Panc1 (cell line): ENCODE measurements at regions not wholly inside any gene's neighbourhood (a gene's known extent, or its start where the extent isn't known, plus 50 kb on each side); places are given as distances from the start of the nearest gene placed in this dataset.
"Not testable (repeated sequence)": the region's sequence is repeated elsewhere in the genome, so short reads cannot be mapped to it uniquely, and the experiment has no call there.

Experiments used
- ATAC-seq: fragments of 200-7000 bp; cut with Tn5 transposase; 2 replicates; pipeline ENCODE4 v1.9.1; 2020; ENCODE audit warnings: mild to moderate bottlenecking, moderate library complexity
- BruUV-seq: library from RNA; stranded (reverse); fragments of 400-500 nt; replicated peaks from 2 replicates; lab custom pipeline; 2021; lab: Mats Ljungman, UMichigan
- CTCF ChIA-PET: fragments of 300-600 bp; sonication (Branson Sonifier 250); formaldehyde crosslinking; loops from one replicate; lab custom pipeline; 2022; ENCODE audit warnings: antibody characterized with exemption; lab: Charles Lee
- POLR2A ChIA-PET: fragments of 300-600 bp; sonication (Branson Sonifier 250); formaldehyde crosslinking; loops from one replicate; lab custom pipeline; 2022; ENCODE audit warnings: antibody characterized with exemption; lab: Charles Lee
- DNase-seq: peaks from one replicate; pipeline ENCODE4 v3.0.0-alpha.2; 2010; ENCODE audit warnings: low read depth, low spot score
- H3K27ac ChIP-seq: 2 replicates; pipeline ENCODE4 v1.5.1; 2011; ENCODE audit warnings: mild to moderate bottlenecking, low read length, inconsistent platforms
- H3K27me3 ChIP-seq: fragments of 200-500 bp; sonication (Bioruptor generic); 2 replicates; pipeline ENCODE4 v1.6.0; 2014; ENCODE audit warnings: low read length, inconsistent platforms; ENCODE audit not compliant: control insufficient read depth, insufficient read depth
- H3K36me3 ChIP-seq: fragments of 200-500 bp; sonication (Bioruptor generic); 2 replicates; pipeline ENCODE4 v1.5.1; 2014; ENCODE audit warnings: inconsistent platforms, mild to moderate bottlenecking, low read length, moderate library complexity; ENCODE audit not compliant: control insufficient read depth, insufficient read depth
- H3K4me1 ChIP-seq: 2 replicates; pipeline ENCODE4 v1.5.1; 2011; ENCODE audit warnings: inconsistent platforms, mild to moderate bottlenecking, low read length, moderate library complexity; ENCODE audit not compliant: control insufficient read depth, insufficient read depth
- H3K4me3 ChIP-seq, 2 experiments: 2 replicates each; pipeline ENCODE4 v1.5.1; 2011 to 2012; ENCODE audit warnings: low read depth in 2 of 2, low read length in 2 of 2, mild to moderate bottlenecking in 2 of 2, inconsistent platforms in 1 of 2, moderate library complexity in 1 of 2
- H3K9me3 ChIP-seq: fragments of 200-500 bp; sonication (Bioruptor generic); 2 replicates; pipeline ENCODE4 v1.5.1; 2014; ENCODE audit warnings: low read depth, mild to moderate bottlenecking, inconsistent platforms, low read length, moderate library complexity; ENCODE audit not compliant: control insufficient read depth, insufficient read depth
- CTCF ChIP-seq: fragments of 450-650 bp; IDR thresholded peaks from 2 replicates; pipeline ENCODE4 v1.5.1; 2017; ENCODE audit warnings: mild to moderate bottlenecking
- POLR2AphosphoS5 ChIP-seq: IDR thresholded peaks from 2 replicates; pipeline ENCODE4 v1.6.1; 2012; ENCODE audit warnings: mild to moderate bottlenecking, low read depth, low read length, moderate library complexity
- REST ChIP-seq, 2 experiments: IDR thresholded peaks; 2 replicates each; pipeline ENCODE4 v1.6.1; 2011 to 2012; ENCODE audit warnings: low read depth in 2 of 2, control low read depth in 1 of 2, low read length in 1 of 2, mild to moderate bottlenecking in 1 of 2, moderate library complexity in 1 of 2; ENCODE audit not compliant: insufficient read depth in 1 of 2
- SIN3A ChIP-seq: IDR thresholded peaks from 2 replicates; pipeline ENCODE4 v1.6.1; 2012; ENCODE audit warnings: low read depth, mild to moderate bottlenecking, low read length, moderate library complexity, borderline replicate concordance; ENCODE audit not compliant: insufficient read depth
- TCF7L2 ChIP-seq: IDR thresholded peaks from 2 replicates; pipeline ENCODE4 v1.6.1; 2011; ENCODE audit warnings: mild to moderate bottlenecking, low read depth, low read length, inconsistent platforms
- in situ Hi-C: cut with HindIII; loops from 2 replicates; pipeline ENCODE4 v1.10.0; 2016; ENCODE audit warnings: low sequenced_read_pairs, low pct_unique_long_range_greater_than_20kb
- intact Hi-C: fragments of 100-400 bp; cut with micrococcal nuclease; formaldehyde crosslinking; loops from one replicate; pipeline ENCODE4 v1.10.0; 2022; ENCODE audit not compliant: unreplicated experiment

DNA sequence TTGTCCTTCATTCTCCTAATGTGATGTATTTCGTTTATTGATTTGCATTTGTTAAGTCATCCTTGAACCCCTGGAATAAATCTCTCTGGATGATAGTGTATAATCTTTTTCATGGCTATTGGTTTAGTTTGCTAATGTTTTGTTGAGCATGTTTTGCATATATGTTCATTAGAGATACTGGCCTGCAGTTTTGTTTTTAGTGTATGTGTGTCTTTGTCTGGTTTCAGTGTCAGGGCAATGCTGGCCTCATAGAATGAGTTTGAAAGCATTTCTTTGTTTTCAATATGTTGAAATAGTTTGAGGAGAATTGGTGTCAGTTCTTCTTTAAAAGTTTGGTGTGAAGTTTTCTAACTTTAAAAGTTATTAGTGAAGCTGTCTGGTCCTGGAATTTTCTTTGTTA lies 149.6 kb upstream of the ATP10B start:
- BruUV-seq = no TSS peak
- intact Hi-C loops = no loop called here
- ChIA-PET POLR2A (no interaction called here), CTCF (no interaction called here)
- no peak for ATAC-seq
- no peak for DNase-seq
- H3K4me3 ChIP-seq = no peak overlapping the region
- H3K36me3 ChIP-seq = no peaks in the 10 kb centered on the region
- TF ChIP-seq TCF7L2 = no peak
- TF ChIP-seq REST (IDR thresholded peaks at IDR 0.05; ENCODE audit: insufficient read depth in 1 of 2, low read depth in 2 of 2, low read length in 1 of 2) = no peak
- no peak for TF ChIP-seq SIN3A
- no peak for TF ChIP-seq POLR2AphosphoS5
- no peak for TF ChIP-seq CTCF
- H3K27me3 ChIP-seq = no peaks in the 10 kb centered on the region
- in situ Hi-C loops = no loop called here
- H3K27ac ChIP-seq = no peak overlapping the region
- 0 out of 2 replicates have a peak, but pooled peaks cover 4% of the 10 kb centered on the region for H3K9me3 ChIP-seq
- no peaks in the 10 kb centered on the region for H3K4me1 ChIP-seq

GRCh38 chr5:161001142-161001541 lies 149.1 kb upstream of the ATP10B start:
- H3K27me3 ChIP-seq, H3K4me3 ChIP-seq, in situ Hi-C loops, intact Hi-C loops, H3K27ac ChIP-seq, H3K36me3 ChIP-seq, BruUV-seq, H3K4me1 ChIP-seq, CTCF ChIA-PET, POLR2A ChIA-PET, DNase-seq, ATAC-seq, H3K9me3 ChIP-seq: not testable (repeated sequence)

DNA sequence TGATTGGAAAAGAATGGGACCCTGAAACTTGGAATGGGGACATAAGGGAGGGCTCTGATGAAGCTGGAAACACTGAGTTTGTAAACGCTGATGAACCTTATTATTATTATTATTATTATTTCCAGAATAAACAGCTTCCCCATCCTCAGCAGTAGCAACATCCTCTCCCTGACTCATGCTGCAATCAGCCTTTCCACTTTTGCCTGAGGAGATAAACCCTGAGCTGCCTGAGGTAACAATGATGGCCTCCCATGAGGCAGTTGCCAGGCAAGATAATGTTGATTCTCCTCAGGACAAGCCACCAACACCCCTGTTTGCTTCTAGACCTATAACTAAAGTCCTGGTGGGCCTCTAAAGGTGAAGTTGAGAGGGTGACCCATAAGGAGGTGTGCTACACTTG lies 139.2 kb upstream of the ATP10B start:
- in situ Hi-C loops = no loop called here
- CTCF ChIA-PET = no interaction called here
- BruUV-seq = no TSS peak

More for the DNA sequence above, 139.2 kb upstream of the ATP10B start:
- no peaks in the 10 kb centered on the region for H3K36me3 ChIP-seq
- H3K27ac ChIP-seq = no peak overlapping the region
- intact Hi-C loops = no loop called here
- DNase-seq = no peak
- TF ChIP-seq CTCF (no peak), POLR2AphosphoS5 (no peak), REST (IDR thresholded peaks at IDR 0.05; ENCODE audit: insufficient read depth in 1 of 2, low read depth in 2 of 2, low read length in 1 of 2) (no peak), SIN3A (no peak), TCF7L2 (no peak)
- H3K4me1 ChIP-seq = no peaks in the 10 kb centered on the region
- H3K4me3 ChIP-seq = no peak overlapping the region
- no peaks in the 10 kb centered on the region for H3K27me3 ChIP-seq
- POLR2A ChIA-PET = no interaction called here
- H3K9me3 ChIP-seq = no peaks in the 10 kb centered on the region
- no peak for ATAC-seq
